ENCODE measurements at regions not wholly inside any gene's neighbourhood (a gene's known extent, or its start where the extent isn't known, plus 50 kb on each side); places are given as distances from the start of the nearest gene placed in this dataset.

GRCh38 chr1:5526385-5526750 lies 465.9 kb downstream of the NPHP4 start:
- H2AFZ ChIP-seq (ENCODE audit: control insufficient read depth, low read depth, low read length) = no peak overlapping the region
- H3K79me2 ChIP-seq (ENCODE audit: control insufficient read depth, insufficient read depth, low read length) = no peaks in the 10 kb centered on the region
- H3K9me3 ChIP-seq (replicated peaks; ENCODE audit: control insufficient read depth, insufficient read depth, low read length) = no peaks in the 10 kb centered on the region; the same call in 2 of the 3 replicates
- ATAC-seq = no peak
- H3K4me1 ChIP-seq (ENCODE audit: control insufficient read depth, insufficient read depth, low read length) = no peaks in the 10 kb centered on the region
- no peak overlapping the region for H3K4me3 ChIP-seq
- no peak overlapping the region for H3K9ac ChIP-seq (ENCODE audit: control insufficient read depth, insufficient read depth, low read length)
- POLR2A ChIA-PET = no interaction called here
- no peaks in the 10 kb centered on the region for H3K27me3 ChIP-seq (replicated peaks in 1 of 2; ENCODE audit: control insufficient read depth in 2 of 2, insufficient read depth in 2 of 2, low read length in 1 of 2)
- WGBS (ENCODE audit: insufficient coverage, insufficient replicate concordance, low lambda C conversion rate, missing lambda C conversion rate) = 28% methylated on average over 8 of the region's 8 CpGs
- no peaks in the 10 kb centered on the region for H4K20me1 ChIP-seq (ENCODE audit: control insufficient read depth, insufficient read depth)
- in situ Hi-C loops (cut with MboI) (no loop called here), intact Hi-C loops (cut with micrococcal nuclease; ENCODE audit: unreplicated experiment) (no loop called here)
- BruUV-seq (replicated peaks) = no TSS peak
- RAD21 ChIA-PET (ENCODE audit: unreplicated experiment) = no interaction called here
- SMC1A ChIA-PET (ENCODE audit: uncharacterized antibody, unreplicated experiment) = no interaction called here
- no peak for FAIRE-seq
- CTCF ChIA-PET = no interaction called here
- DNase-seq (ENCODE audit: low read depth, low spot score) = no peak
- no peak overlapping the region for H3K4me2 ChIP-seq (ENCODE audit: control insufficient read depth, insufficient read depth)
- no peaks in the 10 kb centered on the region for H3K36me3 ChIP-seq (ENCODE audit: control insufficient read depth in 2 of 2, insufficient read depth in 2 of 2, low read length in 1 of 2)
- no peak overlapping the region for H3K27ac ChIP-seq (ENCODE audit: control insufficient read depth, insufficient read depth)
- TF ChIP-seq, protein P1, sequence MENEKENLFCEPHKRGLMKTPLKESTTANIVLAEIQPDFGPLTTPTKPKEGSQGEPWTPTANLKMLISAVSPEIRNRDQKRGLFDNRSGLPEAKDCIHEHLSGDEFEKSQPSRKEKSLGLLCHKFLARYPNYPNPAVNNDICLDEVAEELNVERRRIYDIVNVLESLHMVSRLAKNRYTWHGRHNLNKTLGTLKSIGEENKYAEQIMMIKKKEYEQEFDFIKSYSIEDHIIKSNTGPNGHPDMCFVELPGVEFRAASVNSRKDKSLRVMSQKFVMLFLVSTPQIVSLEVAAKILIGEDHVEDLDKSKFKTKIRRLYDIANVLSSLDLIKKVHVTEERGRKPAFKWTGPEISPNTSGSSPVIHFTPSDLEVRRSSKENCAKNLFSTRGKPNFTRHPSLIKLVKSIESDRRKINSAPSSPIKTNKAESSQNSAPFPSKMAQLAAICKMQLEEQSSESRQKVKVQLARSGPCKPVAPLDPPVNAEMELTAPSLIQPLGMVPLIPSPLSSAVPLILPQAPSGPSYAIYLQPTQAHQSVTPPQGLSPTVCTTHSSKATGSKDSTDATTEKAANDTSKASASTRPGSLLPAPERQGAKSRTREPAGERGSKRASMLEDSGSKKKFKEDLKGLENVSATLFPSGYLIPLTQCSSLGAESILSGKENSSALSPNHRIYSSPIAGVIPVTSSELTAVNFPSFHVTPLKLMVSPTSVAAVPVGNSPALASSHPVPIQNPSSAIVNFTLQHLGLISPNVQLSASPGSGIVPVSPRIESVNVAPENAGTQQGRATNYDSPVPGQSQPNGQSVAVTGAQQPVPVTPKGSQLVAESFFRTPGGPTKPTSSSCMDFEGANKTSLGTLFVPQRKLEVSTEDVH (IDR thresholded peaks at IDR 0.05; ENCODE audit: low read depth, partially characterized antibody) = no peak
- TF ChIP-seq STAT1 (conservative IDR thresholded peaks at IDR 0.05) (no peak), HDAC6 (IDR thresholded peaks at IDR 0.05; ENCODE audit: unreplicated experiment) (no peak), SIN3A (IDR thresholded peaks at IDR 0.05; ENCODE audit: low read depth, low read length) (no peak), ESRRA (IDR thresholded peaks at IDR 0.05; ENCODE audit: low read length) (no peak), NFXL1 (IDR thresholded peaks at IDR 0.05; ENCODE audit: borderline replicate concordance) (no peak), RFX5 (IDR thresholded peaks at IDR 0.05; ENCODE audit: low read depth, low read length) (no peak), FOXM1 (IDR thresholded peaks at IDR 0.05; ENCODE audit: low read depth, low read length) (no peak), MTA3 (IDR thresholded peaks at IDR 0.05; ENCODE audit: borderline replicate concordance, low read length) (no peak), BHLHE40 (IDR thresholded peaks at IDR 0.05; ENCODE audit: borderline replicate concordance in 1 of 2, low read depth in 2 of 2, low read length in 1 of 2) (no peak), MEF2B (IDR thresholded peaks at IDR 0.05; ENCODE audit: partially characterized antibody, poor library complexity, severe bottlenecking) (no peak), RELA (IDR thresholded peaks at IDR 0.05; ENCODE audit: borderline replicate concordance, partially characterized antibody) (no peak), CEBPZ (IDR thresholded peaks at IDR 0.05; ENCODE audit: low read depth, low read length) (no peak), JUND (IDR thresholded peaks at IDR 0.05; ENCODE audit: low read depth, low read length) (no peak)
- TF ChIP-seq, protein P2, sequence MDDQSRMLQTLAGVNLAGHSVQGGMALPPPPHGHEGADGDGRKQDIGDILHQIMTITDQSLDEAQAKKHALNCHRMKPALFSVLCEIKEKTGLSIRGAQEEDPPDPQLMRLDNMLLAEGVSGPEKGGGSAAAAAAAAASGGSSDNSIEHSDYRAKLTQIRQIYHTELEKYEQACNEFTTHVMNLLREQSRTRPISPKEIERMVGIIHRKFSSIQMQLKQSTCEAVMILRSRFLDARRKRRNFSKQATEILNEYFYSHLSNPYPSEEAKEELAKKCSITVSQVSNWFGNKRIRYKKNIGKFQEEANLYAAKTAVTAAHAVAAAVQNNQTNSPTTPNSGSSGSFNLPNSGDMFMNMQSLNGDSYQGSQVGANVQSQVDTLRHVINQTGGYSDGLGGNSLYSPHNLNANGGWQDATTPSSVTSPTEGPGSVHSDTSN (IDR thresholded peaks at IDR 0.05; ENCODE audit: insufficient replicate concordance, low read depth, low read length) = no peak
- TF ChIP-seq, protein P3, sequence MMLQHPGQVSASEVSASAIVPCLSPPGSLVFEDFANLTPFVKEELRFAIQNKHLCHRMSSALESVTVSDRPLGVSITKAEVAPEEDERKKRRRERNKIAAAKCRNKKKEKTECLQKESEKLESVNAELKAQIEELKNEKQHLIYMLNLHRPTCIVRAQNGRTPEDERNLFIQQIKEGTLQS (IDR thresholded peaks at IDR 0.05; ENCODE audit: borderline replicate concordance, extremely low read depth, low read depth, low read length) = no peak
